ENCODE measurements at regions not wholly inside any gene's neighbourhood (a gene's known extent, or its start where the extent isn't known, plus 50 kb on each side); places are given as distances from the start of the nearest gene placed in this dataset.
A peak's percentile ranks its signal among the peaks of the same experiment; 100 is the strongest.
"Not testable (repeated sequence)": the region's sequence is repeated elsewhere in the genome, so short reads cannot be mapped to it uniquely, and the experiment has no call there.

DNA sequence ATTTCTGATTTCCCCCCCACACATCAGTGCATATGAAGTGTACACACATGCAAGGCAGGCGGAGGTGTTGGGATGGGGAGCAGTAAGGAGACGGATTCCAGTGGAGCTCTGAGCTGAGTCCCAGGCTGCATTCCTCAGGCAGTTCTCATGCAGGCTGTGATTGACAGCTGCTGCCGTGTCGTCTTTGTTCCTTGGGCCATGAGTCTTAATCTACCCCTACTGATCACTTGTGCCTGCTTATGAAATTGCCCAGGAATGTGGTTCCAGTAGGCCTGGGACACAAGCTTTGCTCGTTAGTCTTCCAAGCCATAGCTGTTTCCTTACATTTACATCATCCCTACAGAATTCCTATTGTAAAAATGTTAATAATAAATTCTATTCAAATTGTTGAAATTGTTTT is 1241.9 kb downstream of the UQCRFS1 start:
- DNase-seq (ENCODE audit: low spot score) = no peak

DNA sequence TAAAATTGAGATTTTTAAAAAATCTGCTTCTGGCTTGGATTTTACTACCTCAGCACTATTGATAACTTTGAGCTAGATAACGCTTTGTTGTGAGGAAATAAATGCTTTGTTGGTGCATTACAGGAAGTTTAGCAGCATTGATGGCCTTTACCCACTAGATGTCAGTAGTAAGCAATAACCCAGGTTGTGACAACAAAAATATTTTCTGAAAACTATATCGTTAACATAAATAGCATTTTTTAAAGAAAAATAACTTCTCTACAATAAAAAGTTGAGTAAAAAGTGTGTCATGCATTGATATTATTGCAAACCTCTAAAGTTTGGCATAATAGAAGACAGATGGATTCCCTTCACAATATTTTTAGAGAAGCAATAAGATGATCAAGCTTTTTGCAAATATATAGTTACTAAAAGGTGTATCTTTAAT is 1246.5 kb downstream of the UQCRFS1 start:
- DNase-seq (ENCODE audit: low spot score) = no peak

DNA sequence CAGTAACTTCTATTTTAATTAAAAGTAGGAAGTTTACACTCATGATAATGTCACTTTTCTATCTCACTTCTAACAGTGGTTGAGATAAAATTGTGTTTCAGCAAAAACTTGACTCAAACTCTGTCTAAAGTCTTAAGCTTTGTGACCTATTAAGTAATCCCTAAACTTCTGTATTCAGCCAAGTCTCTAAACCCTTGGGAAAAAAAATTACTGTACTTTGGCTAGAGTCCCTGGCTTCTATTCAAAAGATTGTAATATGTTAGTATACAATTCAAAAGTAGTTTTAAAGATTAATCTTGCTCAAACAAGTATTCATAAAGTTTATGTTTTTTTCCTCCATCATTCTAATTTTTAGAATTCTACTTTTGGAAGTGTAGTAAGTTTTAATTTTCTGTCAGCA is 1248.8 kb downstream of the UQCRFS1 start:
- no peak for DNase-seq (ENCODE audit: low spot score)

DNA sequence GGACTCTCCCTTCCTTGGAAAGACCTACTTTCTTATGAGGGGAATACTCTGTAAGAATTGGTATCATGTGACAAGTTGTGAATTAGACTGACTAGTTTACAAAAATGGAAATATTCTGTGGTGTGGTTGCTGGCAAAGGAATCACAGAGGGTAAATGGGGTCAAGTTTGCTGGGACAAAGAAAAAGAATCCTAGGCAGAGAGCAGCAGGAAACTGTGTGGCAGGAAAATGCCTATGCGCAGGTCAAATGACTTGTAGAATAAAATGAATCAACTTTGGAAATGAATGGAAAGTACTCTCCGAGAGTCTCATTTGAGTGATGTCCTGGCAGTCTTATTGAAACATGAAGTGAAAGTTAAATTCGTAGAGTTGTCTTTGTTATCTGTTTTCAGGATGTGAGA is 1250.7 kb downstream of the UQCRFS1 start:
- no peak for DNase-seq (ENCODE audit: low spot score)

DNA sequence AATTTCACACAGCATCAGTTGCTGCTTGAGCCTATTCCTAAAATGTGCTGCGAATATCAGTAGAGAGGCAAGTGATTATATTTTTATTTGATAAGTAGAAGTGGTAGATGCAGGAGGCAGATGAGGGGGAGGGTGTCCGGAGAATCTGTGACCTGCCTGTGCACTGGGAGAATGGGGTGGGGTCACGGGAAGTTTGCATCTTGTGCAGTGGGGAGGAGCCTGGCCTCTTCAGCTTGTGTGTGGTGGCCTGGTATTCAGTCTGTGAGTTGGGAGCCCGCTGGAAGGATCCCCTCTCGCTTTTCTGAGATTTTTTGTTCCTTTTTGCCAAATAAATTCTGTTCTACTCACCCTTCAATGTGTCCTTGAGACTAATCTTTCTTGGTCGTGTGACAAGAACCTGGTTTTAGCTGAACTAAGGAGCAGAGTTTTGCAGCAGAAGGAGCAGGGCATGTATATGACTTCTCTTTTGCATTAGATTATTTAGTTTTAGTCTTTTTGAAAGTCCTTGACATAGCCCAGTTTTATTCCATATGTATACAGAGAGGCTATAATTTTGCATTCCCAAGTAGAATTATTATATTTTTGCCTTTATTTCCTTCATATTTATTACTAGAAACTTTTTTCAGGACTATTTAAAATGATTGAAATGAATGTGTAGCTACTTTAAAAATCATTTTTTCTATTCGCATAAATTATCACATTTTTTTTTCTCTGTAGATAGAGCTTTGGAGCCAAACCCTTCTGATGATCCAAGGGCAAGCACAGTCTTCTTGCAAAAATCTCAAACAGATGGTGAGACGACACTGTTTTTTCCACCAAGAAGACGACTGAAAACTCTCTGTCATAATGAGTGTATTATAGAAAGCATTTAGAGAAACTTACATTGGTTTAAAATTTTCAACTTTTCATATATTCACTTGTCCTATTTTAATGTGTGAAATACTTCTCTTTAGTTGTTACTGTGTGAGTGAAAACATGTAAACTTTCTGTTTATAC is 1257.2 kb downstream of the UQCRFS1 start:
- no peak for DNase-seq (ENCODE audit: low spot score)

DNA sequence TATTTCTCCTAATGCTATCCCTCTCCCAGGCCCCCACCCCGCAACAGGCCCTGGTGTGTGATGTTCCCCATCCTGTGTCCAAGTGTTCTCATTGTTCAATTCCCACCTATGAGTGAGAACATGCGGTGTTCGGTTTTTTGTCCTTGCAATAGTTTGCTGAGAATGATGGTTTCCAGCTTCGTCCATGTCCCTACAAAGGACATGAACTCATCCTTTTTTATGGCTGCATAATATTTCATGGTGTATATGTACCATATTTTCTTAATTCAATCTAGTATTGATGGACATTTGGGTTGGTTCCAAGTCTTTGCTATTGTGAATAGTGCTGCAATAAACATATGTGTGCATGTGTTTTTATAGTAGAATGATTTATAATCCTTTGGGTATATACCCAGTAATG is 1270.3 kb downstream of the UQCRFS1 start:
- not testable (repeated sequence) for DNase-seq (ENCODE audit: low spot score)

DNA sequence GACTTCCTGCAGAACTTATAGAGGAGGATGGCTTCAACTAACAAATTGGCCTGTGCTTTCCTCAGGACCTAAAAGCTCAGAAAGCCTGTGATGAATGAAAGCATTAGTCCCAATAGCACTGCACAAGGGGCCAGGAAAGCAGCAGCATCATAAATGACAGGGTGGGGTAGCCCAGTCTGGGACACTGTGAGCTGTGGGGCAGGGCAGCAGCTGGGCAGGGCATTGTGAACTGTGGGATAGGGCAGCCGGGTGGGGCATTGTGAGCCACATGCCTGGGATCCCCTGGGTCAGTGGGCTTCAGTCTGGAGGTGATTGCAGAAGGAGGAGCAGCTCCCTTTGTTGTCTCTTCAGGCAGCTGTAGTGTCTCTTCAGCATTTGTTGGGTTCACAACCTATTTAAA is 1276.8 kb downstream of the UQCRFS1 start:
- DNase-seq (ENCODE audit: low spot score) = no peak

DNA sequence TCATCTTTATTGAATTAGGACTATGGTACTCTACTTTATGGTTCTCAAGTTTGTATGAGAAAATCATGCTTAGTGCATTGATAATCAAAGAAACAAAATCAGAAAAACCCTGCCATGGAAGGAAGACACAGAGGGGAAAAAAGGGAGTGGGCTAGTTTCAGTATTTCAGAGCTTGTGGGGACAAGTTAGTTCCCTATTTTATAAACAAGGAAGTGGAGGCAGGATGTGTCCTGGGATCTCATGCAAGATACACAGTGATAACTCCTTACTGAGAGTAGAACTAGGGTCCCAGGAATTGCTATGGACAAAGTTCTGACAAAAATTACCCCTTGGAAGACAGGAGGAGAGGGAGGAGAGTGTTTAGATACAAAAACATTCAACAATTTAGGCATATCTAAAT is 1277.3 kb downstream of the UQCRFS1 start:
- no peak for DNase-seq (ENCODE audit: low spot score)

DNA sequence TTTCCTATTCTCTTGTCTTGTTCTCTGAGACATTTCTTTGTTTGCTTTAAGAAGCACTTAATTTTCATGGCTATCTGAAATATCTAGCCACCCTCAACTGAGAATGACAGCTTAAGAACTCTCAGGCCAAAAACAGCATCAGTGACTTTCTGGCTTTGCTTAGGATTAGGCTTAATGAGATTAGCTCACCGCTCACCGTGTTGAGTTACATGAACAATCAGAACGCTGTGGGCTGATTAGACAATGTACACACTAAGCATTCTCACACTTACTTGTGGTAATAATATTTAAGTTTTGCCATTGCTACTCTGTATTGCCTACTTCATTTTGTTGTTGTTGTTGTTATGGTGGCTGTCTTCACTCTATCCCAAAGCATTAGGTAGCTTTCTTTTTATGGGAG is 1283.6 kb downstream of the UQCRFS1 start:
- DNase-seq (ENCODE audit: low spot score) = no peak

DNA sequence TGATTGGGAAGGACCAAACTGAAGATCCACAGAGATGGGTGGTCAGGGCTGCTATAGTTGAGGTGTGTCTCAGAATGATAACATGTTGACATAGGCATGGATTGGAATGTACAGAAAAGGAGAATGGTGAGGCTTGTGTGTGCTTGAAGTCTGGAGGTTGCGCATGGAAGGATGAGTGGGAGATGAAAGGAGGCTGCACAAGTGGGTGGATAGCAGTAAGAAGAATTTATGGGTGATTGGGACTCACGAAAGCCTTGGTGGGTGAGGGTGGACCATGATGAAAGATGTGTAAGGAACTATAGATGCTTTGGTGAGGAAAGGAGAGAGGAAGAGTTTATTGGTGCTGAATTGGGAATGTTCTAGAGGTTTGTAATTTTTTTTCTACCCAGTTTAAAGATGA is 1287.7 kb downstream of the UQCRFS1 start:
- no peak for DNase-seq (ENCODE audit: low spot score)

DNA sequence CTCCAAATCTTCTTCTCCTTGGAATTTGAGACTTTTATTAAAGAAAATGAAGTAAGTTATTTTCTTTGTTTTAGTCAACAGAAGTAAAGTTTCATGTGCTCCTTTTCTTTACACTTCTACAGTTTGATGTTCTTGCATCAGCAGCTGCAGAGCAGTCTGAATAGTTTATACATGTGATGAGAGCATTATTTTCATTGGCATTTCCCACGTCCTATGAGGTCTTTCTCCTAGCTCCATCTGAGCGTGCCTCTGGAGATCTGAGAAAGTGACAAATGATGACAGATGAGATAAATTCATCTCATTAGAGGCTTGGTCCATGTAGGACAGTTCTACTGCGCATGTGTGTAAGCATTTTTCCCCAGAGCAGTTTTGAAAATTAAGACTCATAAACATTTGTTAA is 1290.0 kb downstream of the UQCRFS1 start:
- no peak for DNase-seq (ENCODE audit: low spot score)

DNA sequence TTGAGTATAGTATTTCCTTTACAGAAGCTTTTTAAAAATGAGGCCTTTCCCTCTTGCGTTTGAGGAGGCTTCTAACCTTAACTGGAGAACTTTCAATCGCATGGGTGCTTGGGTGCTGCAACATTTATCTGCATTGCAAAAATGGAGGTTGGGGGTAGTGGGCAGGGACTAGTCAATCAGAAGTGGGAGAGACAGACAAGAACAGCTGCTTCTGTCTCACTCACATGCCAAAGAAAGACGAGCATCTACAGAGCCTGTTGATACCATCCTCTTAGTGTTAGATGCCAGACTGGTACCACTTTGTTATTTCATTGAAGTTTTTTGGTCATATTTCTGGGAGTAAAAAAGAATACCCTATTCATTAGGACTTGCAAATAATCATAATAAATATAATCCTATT is 1292.2 kb downstream of the UQCRFS1 start:
- DNase-seq (ENCODE audit: low spot score) = no peak

DNA sequence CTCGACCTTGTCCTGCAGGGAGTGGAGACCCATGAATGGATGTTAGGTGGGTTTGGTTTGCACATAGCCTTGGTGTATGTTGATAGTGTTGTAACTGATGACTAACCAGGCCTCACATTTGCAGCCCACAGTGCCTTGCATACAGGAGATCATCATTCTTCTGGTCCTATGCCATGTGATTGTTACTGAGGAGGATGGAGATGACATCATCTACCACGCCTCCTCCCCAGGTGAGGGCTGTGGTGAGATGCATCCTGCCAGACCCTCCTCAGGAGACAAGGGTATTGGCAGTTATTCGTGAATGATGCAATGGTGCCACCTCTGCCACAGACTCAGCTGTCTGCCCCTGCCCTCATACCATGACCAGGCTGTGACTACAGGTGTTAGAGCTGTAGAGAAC is 1294.1 kb downstream of the UQCRFS1 start:
- DNase-seq (ENCODE audit: low spot score) = no peak

DNA sequence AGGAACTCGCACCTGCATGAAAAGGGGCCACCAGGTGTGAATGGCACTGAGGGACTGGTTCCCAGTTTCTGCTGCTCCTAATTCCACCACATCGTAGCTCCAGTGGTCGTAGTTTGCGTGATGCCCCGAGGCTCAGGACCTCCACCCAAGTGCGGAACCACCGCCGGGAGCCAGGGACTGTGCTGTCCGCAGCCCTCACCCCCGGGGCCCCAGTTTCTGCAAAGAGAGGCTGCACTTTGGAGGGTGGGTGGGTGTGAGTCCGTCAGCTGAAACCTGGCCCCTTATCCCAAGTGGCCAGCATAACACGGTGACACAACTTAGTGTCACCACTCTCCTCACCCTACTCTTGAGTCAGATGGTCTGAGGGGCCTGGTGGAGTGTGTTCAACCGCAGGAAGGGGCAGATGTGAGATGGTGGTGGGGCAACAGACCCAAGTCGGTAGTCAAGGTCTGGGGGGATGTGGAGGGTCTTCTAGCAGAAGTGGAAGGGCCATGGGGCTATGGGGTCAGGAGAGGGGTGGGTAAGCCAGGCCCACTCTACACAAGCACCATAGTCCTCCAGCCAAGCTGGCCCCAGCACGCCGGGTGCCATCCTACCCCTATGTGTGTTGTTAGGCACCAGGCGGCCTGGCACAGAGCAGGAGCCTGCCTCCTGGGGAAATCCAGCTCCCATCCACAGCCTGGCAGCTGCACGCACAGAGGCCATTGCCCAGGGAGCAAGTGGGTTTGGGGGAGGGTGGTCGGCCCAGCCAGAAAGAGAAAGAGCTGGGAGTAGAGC is 1301.6 kb downstream of the UQCRFS1 start:
- DNase-seq (ENCODE audit: low spot score) = no peak

DNA sequence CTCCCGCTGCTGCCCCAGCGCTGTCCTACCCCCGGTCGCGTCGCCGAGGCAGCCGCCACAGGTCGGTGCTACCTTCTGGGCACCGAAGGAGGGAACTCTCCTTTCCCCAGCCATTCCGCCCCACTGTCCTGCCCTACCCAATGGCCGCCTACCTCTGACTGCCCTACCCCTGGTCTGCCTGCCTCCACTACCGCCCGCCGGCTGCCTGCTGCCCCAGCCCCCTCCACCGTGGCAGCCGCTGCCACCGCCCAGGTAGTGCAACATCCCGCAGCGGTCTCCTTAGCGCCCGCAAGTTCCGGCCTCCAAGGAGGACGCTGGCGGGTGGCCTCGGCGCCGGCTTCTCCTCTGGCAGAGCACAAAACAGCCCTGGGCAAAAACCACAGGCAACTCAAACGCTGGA is 1303.1 kb downstream of the UQCRFS1 start:
- no peak for DNase-seq (ENCODE audit: low spot score)

DNA sequence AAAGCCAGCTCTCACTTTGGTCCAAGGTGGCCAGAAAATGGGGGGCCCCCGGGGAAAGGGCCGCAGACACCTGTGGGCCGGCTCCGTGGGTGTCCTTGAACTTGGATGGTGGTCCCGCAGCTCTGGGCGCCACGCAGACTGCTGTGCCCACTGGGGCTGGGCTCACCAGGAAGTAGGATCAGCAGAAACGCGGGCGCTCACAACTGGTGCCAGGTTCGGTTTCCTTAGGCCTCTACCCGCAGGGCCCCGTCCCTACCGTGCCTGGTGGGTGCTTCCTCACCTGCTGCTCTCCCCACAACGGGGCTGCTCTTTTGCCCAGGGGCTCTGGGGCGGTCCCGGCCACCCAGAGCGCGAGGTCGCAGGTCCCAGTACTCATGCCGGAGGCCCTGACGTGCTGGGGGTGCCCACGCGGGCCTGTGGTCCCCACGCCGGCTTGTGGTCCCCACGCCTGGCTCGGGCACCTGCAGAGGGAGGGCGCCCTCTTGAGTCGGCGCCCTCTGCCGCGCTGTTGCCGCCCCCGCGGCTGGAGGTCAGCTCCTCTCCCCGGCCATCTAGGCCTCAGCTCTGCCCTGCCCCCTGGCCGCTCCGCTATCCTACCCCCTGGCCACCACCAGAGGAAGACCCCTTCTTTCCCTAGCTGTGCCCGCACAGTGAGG is 1303.6 kb downstream of the UQCRFS1 start:
- DNase-seq (ENCODE audit: low spot score) = no peak

DNA sequence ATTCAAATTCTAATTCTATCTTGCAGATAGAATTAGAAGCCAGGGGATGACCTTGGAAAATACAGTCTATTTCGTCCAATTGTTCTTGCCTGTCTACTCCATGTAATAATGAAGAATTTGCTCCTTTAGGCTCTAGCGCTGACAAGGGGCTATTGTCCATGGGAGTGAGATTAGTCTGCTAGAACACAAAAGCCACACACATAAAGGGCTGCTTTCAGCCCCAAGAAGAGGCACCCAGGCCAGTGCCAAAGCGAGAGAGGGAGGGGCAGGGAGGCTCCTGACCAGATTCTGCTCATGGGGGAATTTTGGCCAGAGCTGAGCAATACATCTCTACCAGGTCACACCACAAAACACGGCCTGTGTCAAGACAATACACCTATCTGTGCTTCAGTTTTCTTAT is 1306.9 kb downstream of the UQCRFS1 start:
- DNase-seq (ENCODE audit: low spot score) = peak; percentile 98

DNA sequence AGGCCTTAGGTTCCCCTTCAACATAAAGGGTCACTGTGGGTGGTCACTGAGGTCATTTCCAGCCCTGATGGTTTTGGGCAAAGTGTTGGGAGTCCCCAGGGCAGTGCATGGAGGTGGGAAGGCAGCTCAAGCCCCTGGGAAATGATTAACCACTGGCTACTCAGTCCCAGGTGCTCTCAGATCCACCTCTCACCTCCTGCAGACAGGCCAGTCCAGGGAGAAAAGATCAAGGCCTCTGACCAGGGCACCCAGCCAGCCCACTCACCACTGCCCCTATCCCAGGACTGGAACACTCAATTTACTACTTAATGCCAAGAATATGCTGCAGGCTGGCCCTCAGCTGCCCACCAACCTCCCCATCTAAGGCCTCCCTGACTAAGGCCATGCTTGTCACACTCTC is 1307.9 kb downstream of the UQCRFS1 start:
- no peak for DNase-seq (ENCODE audit: low spot score)

DNA sequence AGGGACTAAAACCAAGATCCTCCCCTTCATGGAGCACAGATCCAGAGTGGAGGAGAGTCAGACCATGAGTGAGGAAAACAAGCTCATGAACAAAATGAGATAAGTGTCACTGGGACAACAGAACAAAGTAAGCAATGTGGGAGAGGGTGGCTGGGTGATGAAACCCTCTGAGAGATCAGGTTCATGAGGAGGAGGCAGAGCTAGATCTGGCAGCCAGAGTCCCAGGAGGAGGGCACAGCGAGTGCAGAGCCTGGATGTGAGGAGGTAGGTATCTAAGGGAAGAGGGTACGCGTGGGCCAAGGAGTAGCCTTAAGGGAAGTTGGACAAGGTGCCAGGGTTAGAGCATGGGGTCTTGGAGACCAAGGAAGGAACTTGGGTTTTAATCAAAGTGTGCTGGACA is 1311.9 kb downstream of the UQCRFS1 start:
- DNase-seq (ENCODE audit: low spot score) = no peak

DNA sequence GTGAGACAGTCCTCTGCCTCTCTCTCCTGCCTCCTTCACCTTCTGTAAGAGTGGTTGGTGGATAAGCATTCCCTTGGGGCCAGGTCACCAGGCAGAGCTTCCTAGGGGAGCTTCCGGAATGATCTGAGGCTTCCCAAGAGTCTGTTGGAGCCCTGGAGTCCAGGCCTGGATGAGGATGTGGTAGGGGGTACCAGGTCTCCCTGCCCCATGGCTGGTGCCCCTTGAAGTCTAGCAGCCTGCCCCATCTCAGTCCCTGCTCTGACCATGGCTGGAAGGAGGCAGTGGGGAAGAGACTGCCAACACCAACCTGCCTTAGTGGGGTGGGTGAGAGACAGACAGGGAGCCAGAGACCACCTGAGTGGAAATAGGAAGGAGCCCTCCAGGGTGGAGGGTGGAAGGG is 1316.9 kb downstream of the UQCRFS1 start:
- DNase-seq (ENCODE audit: low spot score) = no peak

DNA sequence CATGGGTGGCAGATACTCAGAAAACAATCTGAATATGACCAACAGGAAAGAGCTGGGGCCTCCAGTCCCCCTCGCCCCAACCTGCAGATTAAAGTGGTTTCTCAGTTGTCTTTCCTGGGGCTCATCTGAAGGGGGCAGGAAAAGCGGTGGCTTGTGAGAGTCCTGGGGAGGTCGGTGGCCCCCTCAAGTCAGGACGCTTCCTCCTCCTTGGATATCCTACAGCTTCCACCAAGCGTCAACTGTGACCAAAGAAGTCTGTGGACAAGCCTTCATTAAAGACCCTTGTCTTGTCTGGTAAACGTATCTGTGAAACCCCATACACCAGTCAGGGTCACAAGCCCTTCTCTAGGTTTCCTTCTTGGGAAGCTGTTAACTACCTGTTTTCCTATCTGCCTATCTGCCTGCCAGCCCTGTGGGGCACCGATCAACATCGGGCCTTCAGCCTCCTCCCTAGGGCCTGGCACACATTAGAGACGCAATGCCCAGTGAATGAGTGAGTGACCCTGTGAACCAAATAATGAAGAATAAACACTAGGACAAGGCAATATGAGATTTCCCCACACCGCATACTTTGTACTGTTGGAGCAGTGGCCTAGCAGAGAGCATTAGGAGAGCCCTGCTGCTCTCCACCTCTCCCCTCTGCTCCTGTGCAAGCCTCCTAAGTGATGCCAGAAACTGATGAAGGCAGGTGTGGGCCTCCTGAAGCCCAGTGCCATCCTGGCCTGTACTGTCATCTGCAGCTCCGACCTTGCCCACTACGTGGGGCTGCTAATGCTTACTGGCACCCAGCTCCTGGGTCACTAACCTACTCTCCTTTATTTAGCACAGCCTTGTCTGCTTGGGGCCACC is 1317.8 kb downstream of the UQCRFS1 start:
- DNase-seq (ENCODE audit: low spot score) = no peak

DNA sequence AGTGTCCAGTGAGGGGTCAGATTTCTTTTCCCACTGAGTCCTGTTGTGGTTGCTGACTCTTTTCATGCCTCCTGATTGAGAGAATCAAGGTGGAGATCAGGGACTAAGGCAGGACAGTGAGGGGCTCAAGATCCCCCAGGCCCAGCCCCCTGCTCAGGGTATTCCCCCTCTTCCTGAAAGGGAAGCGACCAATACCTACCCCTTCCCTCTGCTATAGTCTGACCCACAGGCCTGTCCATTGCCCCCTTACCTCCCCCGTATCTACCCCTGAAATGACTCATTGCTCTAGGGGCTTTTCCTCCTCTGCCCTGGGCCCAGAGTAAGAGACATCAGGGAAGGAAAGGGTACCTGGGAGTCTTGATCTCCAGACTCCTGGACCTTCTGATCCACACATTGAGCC is 1320.5 kb downstream of the UQCRFS1 start:
- DNase-seq (ENCODE audit: low spot score) = no peak

Data from pons (tissue), 1 donor.